ENCODE measurements at regions not wholly inside any gene's neighbourhood (a gene's known extent, or its start where the extent isn't known, plus 50 kb on each side); places are given as distances from the start of the nearest gene placed in this dataset.

- ChIA-PET POLR2A (no interaction called here), CTCF (interaction anchor here (0.6 kb wide), 1 partner anchor 154 kb away, joined by 5 read pairs; no protein-coding TSS in a partner anchor)
- H3K4me1 Mint-ChIP-seq (ENCODE audit: low read depth, unreplicated experiment) = no peaks in the 10 kb centered on the region
- no peaks in the 10 kb centered on the region for H3K36me3 Mint-ChIP-seq (ENCODE audit: insufficient read depth, unreplicated experiment)
- H3K27ac Mint-ChIP-seq (ENCODE audit: unreplicated experiment) = no peak overlapping the region
- TF ChIP-seq, protein P1, sequence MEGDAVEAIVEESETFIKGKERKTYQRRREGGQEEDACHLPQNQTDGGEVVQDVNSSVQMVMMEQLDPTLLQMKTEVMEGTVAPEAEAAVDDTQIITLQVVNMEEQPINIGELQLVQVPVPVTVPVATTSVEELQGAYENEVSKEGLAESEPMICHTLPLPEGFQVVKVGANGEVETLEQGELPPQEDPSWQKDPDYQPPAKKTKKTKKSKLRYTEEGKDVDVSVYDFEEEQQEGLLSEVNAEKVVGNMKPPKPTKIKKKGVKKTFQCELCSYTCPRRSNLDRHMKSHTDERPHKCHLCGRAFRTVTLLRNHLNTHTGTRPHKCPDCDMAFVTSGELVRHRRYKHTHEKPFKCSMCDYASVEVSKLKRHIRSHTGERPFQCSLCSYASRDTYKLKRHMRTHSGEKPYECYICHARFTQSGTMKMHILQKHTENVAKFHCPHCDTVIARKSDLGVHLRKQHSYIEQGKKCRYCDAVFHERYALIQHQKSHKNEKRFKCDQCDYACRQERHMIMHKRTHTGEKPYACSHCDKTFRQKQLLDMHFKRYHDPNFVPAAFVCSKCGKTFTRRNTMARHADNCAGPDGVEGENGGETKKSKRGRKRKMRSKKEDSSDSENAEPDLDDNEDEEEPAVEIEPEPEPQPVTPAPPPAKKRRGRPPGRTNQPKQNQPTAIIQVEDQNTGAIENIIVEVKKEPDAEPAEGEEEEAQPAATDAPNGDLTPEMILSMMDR (IDR thresholded peaks at IDR 0.05; ENCODE audit: insufficient read depth in 1 of 2, low read depth in 1 of 2, low read length in 1 of 2, severe bottlenecking in 1 of 2, unreplicated experiment in 1 of 2) = no peak
- no peak for DNase-seq
- H3K4me3 Mint-ChIP-seq (ENCODE audit: unreplicated experiment) = no peak overlapping the region
- Histone ChIP-seq H3K4me1 (no peaks in the 10 kb centered on the region), H3K36me3 (ENCODE audit: control insufficient read depth, insufficient read depth, low read length) (no peaks in the 10 kb centered on the region), H3K27me3 (replicated peaks; ENCODE audit: control insufficient read depth, insufficient read depth, low read length) (no peaks in the 10 kb centered on the region; the same call in 1 of the 2 replicates), H3K4me3 (ENCODE audit: low read depth, low read length) (no peak overlapping the region), H3K9me3 (no peaks in the 10 kb centered on the region)
- peaks cover 15% of the 10 kb centered on the region for H3K27me3 Mint-ChIP-seq (ENCODE audit: insufficient read depth, unreplicated experiment)
- H3K9me3 Mint-ChIP-seq (ENCODE audit: unreplicated experiment) = no peaks in the 10 kb centered on the region
- intact Hi-C loops (cut with micrococcal nuclease; ENCODE audit: unreplicated experiment) = no loop called here
- no TSS peak for BruUV-seq (replicated peaks)
Observed at GRCh38 chr11:131145791-131146190, 224.6 kb upstream of the NTM start.

- no peak for DNase-seq
- no peaks in the 10 kb centered on the region; the same call in 1 of the 2 replicates for H3K27me3 ChIP-seq (replicated peaks; ENCODE audit: control insufficient read depth, insufficient read depth, low read length)
- POLR2A ChIA-PET = no interaction called here
- H3K4me3 ChIP-seq (ENCODE audit: low read depth, low read length) = no peak overlapping the region
- Mint-ChIP-seq H3K27me3 (ENCODE audit: insufficient read depth, unreplicated experiment) (peaks cover 22% of the 10 kb centered on the region), H3K4me3 (ENCODE audit: unreplicated experiment) (no peak overlapping the region), H3K27ac (ENCODE audit: unreplicated experiment) (no peak overlapping the region), H3K4me1 (ENCODE audit: low read depth, unreplicated experiment) (no peaks in the 10 kb centered on the region), H3K9me3 (ENCODE audit: unreplicated experiment) (no peaks in the 10 kb centered on the region), H3K36me3 (ENCODE audit: insufficient read depth, unreplicated experiment) (no peaks in the 10 kb centered on the region)
- CTCF ChIA-PET = no interaction called here
- no peaks in the 10 kb centered on the region for H3K36me3 ChIP-seq (ENCODE audit: control insufficient read depth, insufficient read depth, low read length)
- TF ChIP-seq, protein P1 (IDR thresholded peaks at IDR 0.05; ENCODE audit: insufficient read depth in 1 of 2, low read depth in 1 of 2, low read length in 1 of 2, severe bottlenecking in 1 of 2, unreplicated experiment in 1 of 2) = no peak
- no peaks in the 10 kb centered on the region for H3K9me3 ChIP-seq
- intact Hi-C loops (cut with micrococcal nuclease; ENCODE audit: unreplicated experiment) = no loop called here
- H3K4me1 ChIP-seq = no peaks in the 10 kb centered on the region
- BruUV-seq (replicated peaks) = no TSS peak
Observed at GRCh38 chr11:131146827-131147490, 223.5 kb upstream of the NTM start.

DNA sequence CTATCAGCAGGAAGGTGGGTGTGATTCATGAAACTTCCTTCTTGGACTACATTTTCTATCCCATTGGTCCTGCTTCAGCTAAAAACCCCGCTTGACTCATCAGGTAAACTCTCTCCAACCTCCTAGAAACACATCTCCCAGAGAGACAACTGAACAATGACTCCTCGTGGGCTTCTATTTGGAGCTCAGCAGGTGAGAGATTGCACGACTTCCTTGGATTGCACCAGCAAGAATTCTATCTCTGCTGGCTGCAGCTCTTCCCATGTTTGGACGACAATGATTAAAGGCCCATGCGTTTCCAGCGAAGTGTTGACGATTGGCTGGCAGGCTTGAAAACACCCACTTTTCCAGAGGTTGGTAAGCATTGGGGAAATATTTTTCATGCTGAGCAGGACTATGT, 216.1 kb upstream of the NTM start:
- Mint-ChIP-seq H3K4me1 (ENCODE audit: low read depth, unreplicated experiment) (no peaks in the 10 kb centered on the region), H3K27ac (ENCODE audit: unreplicated experiment) (no peak overlapping the region), H3K36me3 (ENCODE audit: insufficient read depth, unreplicated experiment) (no peaks in the 10 kb centered on the region), H3K4me3 (ENCODE audit: unreplicated experiment) (no peak overlapping the region), H3K27me3 (ENCODE audit: insufficient read depth, unreplicated experiment) (peaks cover 29% of the 10 kb centered on the region), H3K9me3 (ENCODE audit: unreplicated experiment) (no peaks in the 10 kb centered on the region)
- no TSS peak for BruUV-seq (replicated peaks)
- intact Hi-C loops (cut with micrococcal nuclease; ENCODE audit: unreplicated experiment) = no loop called here
- Histone ChIP-seq H3K4me3 (ENCODE audit: low read depth, low read length) (no peak overlapping the region), H3K27me3 (replicated peaks; ENCODE audit: control insufficient read depth, insufficient read depth, low read length) (no peaks in the 10 kb centered on the region), H3K9me3 (no peaks in the 10 kb centered on the region), H3K36me3 (ENCODE audit: control insufficient read depth, insufficient read depth, low read length) (no peaks in the 10 kb centered on the region), H3K4me1 (no peaks in the 10 kb centered on the region)
- DNase-seq = no peak
- POLR2A ChIA-PET = no interaction called here
- CTCF ChIA-PET = no interaction called here
- TF ChIP-seq, protein P1 (IDR thresholded peaks at IDR 0.05; ENCODE audit: insufficient read depth in 1 of 2, low read depth in 1 of 2, low read length in 1 of 2, severe bottlenecking in 1 of 2, unreplicated experiment in 1 of 2) = no peak
